Keratinocyte (primary cell): ENCODE measurements at regions not wholly inside any gene's neighbourhood (a gene's known extent, or its start where the extent isn't known, plus 50 kb on each side); places are given as distances from the start of the nearest gene placed in this dataset.

Source experiments
- EZH2 ChIP-seq: IDR thresholded peaks from one replicate; pipeline ENCODE4 v1.6.1; 2012; ENCODE audit warnings: inconsistent platforms, mild to moderate bottlenecking, low read length, moderate library complexity
- TF ChIP-seq, protein P1 (sequence below), 3 experiments: IDR thresholded peaks in 1 of 3; conservative IDR thresholded peaks in 1 of 3; optimal IDR thresholded peaks in 1 of 3; 2 replicates in 2 of 3; 3 replicates in 1 of 3; pipeline versions ENCODE3 to v1.5.1; 2011; ENCODE audit warnings: low read length in 3 of 3, mild to moderate bottlenecking in 3 of 3, moderate library complexity in 2 of 3, control low read depth in 1 of 3, inconsistent platforms in 1 of 3; ENCODE audit not compliant: insufficient read depth in 2 of 3; ENCODE audit errors: extremely low read depth in 1 of 3

DNA sequence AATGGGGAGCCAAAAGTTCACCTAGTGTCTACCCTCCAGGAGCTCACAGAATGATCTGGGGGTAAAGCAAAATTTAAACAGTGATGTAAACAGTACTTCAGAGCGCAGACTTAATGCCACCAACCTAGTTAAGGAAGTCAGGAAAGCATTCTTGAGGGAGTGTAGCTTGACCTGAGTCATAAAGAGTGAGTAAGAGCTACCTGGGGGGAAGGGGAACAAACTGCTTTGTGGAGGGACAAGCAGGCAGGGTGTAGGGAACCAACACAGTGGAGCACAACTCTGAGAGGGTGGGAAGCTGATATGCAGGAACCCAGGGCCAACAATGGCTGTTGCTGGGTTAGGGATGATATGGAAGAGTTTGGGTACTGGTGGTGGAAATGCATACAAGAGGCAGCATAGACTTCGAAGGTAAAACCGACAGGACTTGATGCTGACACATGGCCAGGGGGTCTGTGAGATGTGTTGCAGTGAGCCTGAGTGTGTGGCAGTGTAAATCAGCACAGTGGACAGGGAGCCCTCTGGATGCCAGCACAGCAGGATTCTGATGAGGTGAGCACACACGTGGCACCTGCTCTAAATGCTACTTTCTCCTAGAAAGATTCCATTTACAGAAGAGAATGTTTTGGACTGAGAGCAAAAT lies 58.3 kb upstream of the CYP2D6 start:
- TF ChIP-seq, protein P1, sequence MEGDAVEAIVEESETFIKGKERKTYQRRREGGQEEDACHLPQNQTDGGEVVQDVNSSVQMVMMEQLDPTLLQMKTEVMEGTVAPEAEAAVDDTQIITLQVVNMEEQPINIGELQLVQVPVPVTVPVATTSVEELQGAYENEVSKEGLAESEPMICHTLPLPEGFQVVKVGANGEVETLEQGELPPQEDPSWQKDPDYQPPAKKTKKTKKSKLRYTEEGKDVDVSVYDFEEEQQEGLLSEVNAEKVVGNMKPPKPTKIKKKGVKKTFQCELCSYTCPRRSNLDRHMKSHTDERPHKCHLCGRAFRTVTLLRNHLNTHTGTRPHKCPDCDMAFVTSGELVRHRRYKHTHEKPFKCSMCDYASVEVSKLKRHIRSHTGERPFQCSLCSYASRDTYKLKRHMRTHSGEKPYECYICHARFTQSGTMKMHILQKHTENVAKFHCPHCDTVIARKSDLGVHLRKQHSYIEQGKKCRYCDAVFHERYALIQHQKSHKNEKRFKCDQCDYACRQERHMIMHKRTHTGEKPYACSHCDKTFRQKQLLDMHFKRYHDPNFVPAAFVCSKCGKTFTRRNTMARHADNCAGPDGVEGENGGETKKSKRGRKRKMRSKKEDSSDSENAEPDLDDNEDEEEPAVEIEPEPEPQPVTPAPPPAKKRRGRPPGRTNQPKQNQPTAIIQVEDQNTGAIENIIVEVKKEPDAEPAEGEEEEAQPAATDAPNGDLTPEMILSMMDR (optimal IDR thresholded peaks at IDR 0.05 in 1 of 3, IDR thresholded peaks at IDR 0.05 in 1 of 3, conservative IDR thresholded peaks at IDR 0.05 in 1 of 3; ENCODE audit: extremely low read depth in 1 of 3, insufficient read depth in 2 of 3, low read length in 3 of 3) = no peak
- TF ChIP-seq EZH2 = no peak
